ENCODE measurements at regions not wholly inside any gene's neighbourhood (a gene's known extent, or its start where the extent isn't known, plus 50 kb on each side); places are given as distances from the start of the nearest gene placed in this dataset.

DNA sequence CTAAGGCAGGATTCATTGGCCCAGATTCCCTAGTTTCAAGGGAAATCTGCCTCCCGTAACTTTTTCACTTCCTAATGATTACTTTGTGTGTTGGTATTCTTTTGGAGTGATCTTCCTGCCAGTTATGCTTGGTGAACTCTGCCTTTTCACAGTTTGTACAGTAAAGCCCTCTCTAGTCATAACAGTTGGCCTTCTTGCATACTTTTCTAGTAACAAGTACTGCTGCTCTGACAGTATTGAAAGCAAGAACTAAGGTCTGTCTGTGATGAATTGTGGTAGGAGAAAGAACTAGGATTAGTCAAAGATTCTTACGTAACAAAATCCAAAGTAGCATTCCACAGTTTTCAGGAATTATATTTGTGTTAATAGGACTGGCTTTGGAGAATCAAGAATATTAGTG, 1457.2 kb upstream of the WWC1 start:
- TF ChIP-seq, protein P1, sequence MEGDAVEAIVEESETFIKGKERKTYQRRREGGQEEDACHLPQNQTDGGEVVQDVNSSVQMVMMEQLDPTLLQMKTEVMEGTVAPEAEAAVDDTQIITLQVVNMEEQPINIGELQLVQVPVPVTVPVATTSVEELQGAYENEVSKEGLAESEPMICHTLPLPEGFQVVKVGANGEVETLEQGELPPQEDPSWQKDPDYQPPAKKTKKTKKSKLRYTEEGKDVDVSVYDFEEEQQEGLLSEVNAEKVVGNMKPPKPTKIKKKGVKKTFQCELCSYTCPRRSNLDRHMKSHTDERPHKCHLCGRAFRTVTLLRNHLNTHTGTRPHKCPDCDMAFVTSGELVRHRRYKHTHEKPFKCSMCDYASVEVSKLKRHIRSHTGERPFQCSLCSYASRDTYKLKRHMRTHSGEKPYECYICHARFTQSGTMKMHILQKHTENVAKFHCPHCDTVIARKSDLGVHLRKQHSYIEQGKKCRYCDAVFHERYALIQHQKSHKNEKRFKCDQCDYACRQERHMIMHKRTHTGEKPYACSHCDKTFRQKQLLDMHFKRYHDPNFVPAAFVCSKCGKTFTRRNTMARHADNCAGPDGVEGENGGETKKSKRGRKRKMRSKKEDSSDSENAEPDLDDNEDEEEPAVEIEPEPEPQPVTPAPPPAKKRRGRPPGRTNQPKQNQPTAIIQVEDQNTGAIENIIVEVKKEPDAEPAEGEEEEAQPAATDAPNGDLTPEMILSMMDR (IDR thresholded peaks at IDR 0.05; ENCODE audit: borderline replicate concordance, insufficient read depth, low read depth, low read length), result no peak
- no peak overlapping the region for H3K4me3 ChIP-seq (ENCODE audit: low read depth, low read length)

DNA sequence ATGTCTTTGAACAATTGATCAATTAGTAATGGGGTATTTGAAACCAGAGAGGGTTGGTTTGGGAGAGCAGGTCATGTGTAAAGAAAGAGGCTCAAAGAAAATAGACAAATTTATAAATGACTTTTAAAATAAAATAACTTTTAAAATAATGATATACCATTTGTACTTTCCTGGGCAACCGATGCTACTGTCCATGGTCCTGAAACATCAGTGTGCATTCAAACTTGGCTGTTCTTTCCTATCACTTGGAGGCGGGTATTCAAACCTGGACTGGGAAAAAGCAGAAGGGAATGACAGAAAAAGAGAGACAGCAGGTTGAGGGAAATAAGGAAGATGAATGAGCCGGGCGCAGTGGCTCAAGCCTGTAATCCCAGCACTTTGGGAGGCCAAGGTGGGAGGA, 1446.4 kb upstream of the WWC1 start:
- TF ChIP-seq, protein P1 (IDR thresholded peaks at IDR 0.05; ENCODE audit: borderline replicate concordance, insufficient read depth, low read depth, low read length), result no peak

DNA sequence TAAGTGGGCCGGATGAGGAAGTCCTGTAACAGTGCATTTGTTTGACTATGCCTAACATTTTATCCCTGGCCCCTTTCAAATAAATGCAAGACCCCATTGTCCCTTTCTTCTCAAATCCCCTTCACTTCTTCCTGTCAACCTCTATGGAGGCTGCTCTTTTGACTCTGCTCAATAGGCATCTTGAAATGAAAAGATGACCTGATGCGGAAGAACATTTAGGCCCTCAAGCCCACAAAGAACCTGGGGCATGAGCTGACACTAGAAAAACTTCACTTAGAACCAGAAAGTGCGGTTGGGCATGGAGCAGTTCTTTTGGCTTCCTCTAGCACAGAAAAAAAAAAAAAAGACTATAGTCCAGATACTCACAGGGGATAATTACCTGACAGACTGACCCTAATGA, 1434.7 kb upstream of the WWC1 start:
- TF ChIP-seq, protein P1 (IDR thresholded peaks at IDR 0.05; ENCODE audit: borderline replicate concordance, insufficient read depth, low read depth, low read length), result no peak
- no peak overlapping the region for H3K4me3 ChIP-seq (ENCODE audit: low read depth, low read length)

More for the DNA sequence above, 1446.4 kb upstream of the WWC1 start:
- no peak overlapping the region for H3K4me3 ChIP-seq (ENCODE audit: low read depth, low read length)

DNA sequence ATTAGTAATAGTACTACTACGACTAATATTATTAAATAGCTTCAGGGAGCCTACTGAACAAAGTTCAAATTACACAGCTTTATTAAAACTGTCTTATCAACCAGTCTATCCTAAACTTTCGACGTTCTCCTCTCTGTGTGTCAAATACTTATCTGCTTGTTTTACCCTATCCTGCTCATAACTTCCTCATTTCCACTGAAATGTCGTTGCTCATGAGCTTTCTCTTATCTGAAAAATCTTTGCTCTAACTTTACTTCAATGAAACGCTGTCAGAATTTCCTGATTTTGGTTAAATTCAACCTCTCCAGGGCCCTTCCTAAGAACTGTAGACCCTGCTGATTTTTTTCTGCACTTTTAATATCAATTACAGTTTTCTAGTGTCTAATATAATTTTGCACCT, 1431.0 kb upstream of the WWC1 start:
- TF ChIP-seq, protein P1 (IDR thresholded peaks at IDR 0.05; ENCODE audit: borderline replicate concordance, insufficient read depth, low read depth, low read length), result no peak
- no peak overlapping the region for H3K4me3 ChIP-seq (ENCODE audit: low read depth, low read length)

DNA sequence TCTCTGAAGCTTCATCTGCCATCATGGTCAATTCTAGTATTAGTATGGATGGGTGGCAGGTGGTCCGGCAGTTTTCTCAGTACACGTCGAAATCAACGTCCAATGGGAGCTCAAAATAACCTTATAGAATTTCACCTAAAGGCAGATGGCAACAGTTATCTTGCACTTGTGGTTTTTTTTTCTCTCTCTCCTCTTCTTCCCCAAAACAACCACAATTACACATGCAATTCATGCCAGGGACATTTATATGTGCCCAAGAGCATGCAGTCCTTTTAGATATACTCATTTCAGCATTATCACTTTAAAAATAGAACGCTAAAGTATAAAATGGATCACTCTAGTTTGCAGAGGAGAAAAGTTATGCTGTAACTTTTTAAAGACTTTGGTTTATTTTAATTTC, 1428.9 kb upstream of the WWC1 start:
- H3K4me3 ChIP-seq (ENCODE audit: low read depth, low read length), result no peak overlapping the region
- TF ChIP-seq, protein P1 (IDR thresholded peaks at IDR 0.05; ENCODE audit: borderline replicate concordance, insufficient read depth, low read depth, low read length), result no peak

DNA sequence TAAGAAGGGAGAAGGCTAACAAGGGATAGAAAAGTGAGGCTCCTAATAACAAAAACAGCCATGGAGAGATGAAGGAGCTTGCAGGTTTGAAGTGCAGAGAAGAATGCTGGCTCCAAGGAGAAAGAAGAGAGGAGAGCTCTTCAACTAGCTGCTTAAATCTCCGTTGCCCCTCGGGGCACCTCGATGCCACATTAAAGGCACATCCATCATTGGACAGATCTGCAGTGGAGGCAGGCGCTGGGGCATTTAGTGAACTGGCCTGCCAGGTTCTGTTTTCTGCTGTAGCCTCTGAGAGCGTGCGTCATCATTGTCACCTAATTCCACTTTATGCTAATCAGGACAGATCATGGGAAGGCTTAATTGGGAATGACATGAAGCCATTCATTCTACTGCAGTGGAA, 1426.2 kb upstream of the WWC1 start:
- TF ChIP-seq, protein P1 (IDR thresholded peaks at IDR 0.05; ENCODE audit: borderline replicate concordance, insufficient read depth, low read depth, low read length), result no peak
- H3K4me3 ChIP-seq (ENCODE audit: low read depth, low read length), result no peak overlapping the region

DNA sequence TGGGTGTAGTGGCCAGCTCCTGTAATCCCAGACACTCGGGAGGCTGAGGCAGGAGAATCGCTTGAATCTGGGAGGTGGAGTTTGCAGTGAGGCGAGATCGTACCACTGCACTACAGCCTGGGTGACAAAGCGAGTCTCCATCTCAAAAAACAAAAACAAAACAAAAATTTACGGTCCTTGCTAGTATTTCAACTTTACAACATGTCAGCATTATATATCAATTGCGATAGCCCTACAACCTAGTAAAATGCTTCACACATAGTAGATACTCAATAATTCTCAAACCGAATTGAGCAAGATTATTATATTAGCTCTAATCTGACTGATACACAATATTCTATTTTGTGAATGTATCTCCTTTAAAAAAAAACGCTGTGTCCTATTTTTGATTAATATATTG, 1411.0 kb upstream of the WWC1 start:
- TF ChIP-seq, protein P1 (IDR thresholded peaks at IDR 0.05; ENCODE audit: borderline replicate concordance, insufficient read depth, low read depth, low read length), result no peak
- H3K4me3 ChIP-seq (ENCODE audit: low read depth, low read length), result no peak overlapping the region

Data from GM12875 (cell line).